ENCODE measurements at regions not wholly inside any gene's neighbourhood (a gene's known extent, or its start where the extent isn't known, plus 50 kb on each side); places are given as distances from the start of the nearest gene placed in this dataset.

DNA sequence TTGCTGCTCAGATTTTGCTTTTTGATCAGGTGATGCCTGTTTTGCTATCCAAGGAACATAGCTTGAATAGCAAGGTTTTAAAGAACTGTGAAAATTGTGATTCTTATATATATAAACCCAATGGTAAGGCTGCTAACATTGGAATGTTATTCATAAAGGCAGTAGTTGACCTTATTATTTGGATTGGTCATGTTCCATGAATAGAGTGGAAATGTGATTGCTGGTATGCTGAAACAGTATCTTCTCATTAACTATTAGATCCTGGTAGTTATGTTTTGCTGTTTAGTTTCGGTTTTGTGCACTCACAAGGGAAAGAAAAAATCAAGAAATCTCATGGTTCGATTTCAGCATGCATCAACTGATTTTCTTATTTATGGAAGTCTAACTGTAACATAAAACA lies 78.7 kb upstream of the NPHP3 start:
- TF ChIP-seq, protein P1, sequence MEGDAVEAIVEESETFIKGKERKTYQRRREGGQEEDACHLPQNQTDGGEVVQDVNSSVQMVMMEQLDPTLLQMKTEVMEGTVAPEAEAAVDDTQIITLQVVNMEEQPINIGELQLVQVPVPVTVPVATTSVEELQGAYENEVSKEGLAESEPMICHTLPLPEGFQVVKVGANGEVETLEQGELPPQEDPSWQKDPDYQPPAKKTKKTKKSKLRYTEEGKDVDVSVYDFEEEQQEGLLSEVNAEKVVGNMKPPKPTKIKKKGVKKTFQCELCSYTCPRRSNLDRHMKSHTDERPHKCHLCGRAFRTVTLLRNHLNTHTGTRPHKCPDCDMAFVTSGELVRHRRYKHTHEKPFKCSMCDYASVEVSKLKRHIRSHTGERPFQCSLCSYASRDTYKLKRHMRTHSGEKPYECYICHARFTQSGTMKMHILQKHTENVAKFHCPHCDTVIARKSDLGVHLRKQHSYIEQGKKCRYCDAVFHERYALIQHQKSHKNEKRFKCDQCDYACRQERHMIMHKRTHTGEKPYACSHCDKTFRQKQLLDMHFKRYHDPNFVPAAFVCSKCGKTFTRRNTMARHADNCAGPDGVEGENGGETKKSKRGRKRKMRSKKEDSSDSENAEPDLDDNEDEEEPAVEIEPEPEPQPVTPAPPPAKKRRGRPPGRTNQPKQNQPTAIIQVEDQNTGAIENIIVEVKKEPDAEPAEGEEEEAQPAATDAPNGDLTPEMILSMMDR (IDR thresholded peaks at IDR 0.05) = no peak
- TF ChIP-seq POLR2AphosphoS5 (IDR thresholded peaks at IDR 0.05) = no peak
